ENCODE measurements at regions not wholly inside any gene's neighbourhood (a gene's known extent, or its start where the extent isn't known, plus 50 kb on each side); places are given as distances from the start of the nearest gene placed in this dataset.

- TF ChIP-seq POLR2A (IDR thresholded peaks at IDR 0.05) = no peak
- TF ChIP-seq, protein P1, sequence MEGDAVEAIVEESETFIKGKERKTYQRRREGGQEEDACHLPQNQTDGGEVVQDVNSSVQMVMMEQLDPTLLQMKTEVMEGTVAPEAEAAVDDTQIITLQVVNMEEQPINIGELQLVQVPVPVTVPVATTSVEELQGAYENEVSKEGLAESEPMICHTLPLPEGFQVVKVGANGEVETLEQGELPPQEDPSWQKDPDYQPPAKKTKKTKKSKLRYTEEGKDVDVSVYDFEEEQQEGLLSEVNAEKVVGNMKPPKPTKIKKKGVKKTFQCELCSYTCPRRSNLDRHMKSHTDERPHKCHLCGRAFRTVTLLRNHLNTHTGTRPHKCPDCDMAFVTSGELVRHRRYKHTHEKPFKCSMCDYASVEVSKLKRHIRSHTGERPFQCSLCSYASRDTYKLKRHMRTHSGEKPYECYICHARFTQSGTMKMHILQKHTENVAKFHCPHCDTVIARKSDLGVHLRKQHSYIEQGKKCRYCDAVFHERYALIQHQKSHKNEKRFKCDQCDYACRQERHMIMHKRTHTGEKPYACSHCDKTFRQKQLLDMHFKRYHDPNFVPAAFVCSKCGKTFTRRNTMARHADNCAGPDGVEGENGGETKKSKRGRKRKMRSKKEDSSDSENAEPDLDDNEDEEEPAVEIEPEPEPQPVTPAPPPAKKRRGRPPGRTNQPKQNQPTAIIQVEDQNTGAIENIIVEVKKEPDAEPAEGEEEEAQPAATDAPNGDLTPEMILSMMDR (IDR thresholded peaks at IDR 0.05) = no peak
Observed at GRCh38 chr9:91082731-91083130, 279.0 kb downstream of the AUH start.
